Stimulated activated CD4-positive, alpha-beta T cell treated with anti-CD3 and anti-CD28 coated beads, Interleukin-2, amount 100 ng/mL, for 24 hours (primary cell): ENCODE measurements at regions not wholly inside any gene's neighbourhood (a gene's known extent, or its start where the extent isn't known, plus 50 kb on each side); places are given as distances from the start of the nearest gene placed in this dataset.

Source experiments
- DNase-seq, 2 donors: peaks; one replicate each; pipeline ENCODE4 v3.0.0-alpha.2; 2020

DNA sequence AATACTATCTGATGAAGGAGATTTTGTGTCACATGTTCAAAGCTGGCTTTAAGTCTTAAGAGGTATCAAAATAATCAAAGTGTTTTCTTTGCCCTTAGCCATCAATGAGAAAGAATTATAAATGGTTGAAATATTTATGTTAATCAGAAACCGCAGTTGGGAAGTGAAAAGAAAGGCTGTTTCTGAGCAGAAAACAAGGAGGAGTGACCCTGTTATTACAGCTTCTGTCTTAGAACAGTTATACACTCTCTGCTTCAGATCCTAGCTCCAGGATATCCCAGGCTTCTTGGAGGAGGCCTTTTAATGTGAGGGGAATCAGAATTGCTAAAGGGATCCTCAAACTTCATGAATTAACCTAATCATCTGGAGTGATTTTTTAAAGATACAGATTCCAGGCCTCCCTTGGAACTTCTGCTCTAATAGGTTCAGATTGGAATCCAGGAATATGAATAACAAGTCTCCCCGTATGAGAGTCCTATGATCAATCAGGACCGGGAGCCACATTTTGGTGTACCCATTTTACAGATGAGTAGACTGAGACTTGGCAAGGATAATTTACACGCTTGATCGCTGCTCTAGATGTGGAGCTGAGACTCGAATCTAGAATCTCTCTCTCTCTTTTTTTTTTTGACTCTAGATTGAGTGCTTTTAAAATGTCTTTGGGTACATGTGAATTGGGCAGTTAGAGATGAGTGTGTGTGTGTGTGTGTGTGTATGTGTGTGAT, 50.8 kb upstream of the JAG1 start:
- no peak for DNase-seq

DNA sequence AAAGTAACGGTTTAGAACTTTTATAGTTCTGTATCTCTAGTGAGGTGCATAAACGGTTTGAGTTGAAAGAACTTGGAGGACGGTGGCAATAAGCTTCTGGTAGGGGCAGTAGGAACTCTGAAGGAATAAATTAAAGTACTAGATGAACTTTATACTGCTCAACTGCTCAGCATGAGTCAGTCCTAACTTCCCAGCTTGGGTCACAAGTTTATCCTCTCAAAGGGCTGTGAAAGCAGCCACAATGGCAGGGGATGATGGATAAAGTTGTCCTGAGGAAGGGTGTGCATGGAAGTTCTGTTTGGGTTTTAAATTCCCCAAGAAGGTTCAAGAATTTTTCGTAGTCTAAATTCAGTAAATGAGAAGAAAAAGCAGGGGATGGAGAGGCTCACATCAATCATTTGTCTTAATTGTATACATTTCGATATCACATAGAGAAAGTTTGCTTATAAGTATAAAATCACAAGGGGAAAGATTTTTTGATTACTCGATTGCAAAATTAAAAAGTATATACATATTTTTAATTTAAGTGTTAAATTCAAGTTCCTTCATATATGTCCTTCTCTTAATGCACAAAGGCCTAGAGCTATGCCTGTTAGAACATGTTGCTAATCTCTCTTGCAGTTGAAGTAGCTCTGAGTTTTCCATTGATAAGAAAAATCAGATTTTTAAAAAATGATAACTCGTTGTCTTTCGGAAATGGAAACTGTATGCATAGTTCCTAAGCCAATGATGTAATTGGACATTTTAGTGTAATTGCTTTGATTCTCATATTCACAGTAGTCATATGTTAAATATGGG, 55.3 kb upstream of the JAG1 start:
- DNase-seq: no peak

DNA sequence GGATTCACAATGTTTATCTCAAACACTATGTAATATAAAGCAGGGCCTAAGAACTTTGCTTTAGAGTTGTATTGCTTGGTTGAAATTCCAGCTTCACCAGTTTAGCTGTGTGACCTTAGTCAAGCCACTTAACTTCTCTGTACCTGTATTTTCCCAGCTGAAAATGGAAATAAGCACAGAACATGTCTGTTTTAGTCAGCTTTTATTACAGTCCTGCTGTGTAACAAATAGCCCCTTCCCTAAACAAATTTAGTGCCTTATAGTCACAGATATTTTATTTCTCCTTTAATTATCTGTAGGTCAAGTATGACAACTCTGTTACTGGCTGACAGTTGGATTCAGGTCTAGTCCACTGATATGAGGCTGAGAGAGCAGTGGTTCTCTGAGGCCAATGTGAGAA, 56.0 kb upstream of the JAG1 start:
- no peak for DNase-seq

DNA sequence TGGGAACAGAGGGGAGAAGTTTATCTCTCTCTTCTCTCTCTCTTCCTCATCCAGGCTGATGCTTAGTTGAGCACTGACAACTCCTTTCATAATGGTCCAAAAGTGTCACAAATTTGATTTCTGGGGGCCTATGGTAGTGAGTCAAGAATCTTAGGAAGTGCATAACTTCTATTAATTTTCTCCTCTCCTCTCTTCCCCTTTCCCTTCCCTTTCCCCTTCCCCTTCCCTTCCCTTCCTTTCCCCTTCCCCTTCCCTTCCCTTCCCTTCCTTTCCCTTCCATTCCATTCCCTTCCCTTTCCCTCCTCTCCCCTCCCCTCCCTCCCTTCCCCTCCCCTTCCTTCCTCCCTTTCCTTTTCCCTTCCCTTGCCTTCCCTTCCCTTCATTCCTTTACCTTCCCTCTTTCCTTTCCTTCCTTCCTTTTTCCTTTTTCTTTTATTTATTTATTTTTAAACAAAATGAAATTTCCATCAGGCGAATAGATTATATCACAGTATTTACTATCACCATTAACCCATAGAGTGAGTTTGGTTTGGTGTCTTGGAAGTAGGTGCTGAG, 56.9 kb upstream of the JAG1 start:
- DNase-seq: no peak

DNA sequence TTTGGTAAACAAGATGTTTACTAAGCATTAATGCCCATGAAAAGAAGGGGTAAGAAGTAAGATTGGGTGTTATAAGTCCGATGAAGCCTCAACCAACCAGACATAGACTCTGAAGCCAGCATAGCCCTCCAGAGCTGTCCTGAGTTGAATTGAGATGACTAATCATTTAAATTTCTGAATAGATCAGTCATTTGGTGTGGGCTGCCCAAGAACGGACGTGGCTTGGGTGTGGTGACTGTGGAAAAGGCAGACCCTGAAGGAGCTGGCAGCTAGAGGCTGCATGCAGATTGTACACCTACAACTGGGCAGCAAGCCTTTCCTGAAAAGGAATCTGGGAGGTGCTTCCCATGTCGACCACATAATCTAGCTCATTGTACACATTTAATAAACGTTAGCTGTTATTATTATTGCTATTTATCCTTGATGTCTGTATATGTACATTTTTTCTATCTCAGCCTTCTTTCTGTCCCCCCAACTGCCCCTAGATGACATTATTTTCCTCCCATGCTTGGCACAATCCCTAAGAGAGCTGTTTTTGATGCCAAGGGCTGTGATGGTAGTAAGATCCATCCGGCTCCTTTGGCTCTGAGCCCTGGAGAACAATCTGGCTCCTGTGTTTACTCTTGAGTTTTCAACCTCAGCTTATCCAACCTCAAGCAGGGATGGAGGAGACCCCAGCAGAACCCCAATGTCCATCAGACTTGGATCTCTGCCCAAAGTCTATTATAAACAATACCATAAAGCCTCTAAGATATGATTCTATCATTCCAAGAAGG, 57.6 kb upstream of the JAG1 start:
- no peak for DNase-seq

DNA sequence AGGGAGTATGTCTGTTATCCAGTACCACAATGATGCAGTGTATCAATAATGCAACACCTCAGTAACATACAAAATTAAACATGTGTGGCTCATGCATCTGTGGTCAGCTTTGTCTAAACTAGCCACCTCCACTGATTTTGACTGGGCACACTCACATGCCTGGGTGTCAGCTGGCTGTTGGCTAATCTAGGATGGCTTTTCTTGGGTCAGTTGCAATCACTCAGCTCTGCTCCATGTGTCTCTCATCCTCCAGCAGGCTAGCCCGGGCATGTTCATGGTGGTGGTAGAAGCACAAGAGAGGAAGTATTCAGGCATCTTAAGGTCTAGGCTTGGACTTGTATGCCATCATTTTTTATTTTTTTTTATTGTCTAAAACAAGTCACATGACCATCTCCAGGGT, 59.3 kb upstream of the JAG1 start:
- no peak for DNase-seq

DNA sequence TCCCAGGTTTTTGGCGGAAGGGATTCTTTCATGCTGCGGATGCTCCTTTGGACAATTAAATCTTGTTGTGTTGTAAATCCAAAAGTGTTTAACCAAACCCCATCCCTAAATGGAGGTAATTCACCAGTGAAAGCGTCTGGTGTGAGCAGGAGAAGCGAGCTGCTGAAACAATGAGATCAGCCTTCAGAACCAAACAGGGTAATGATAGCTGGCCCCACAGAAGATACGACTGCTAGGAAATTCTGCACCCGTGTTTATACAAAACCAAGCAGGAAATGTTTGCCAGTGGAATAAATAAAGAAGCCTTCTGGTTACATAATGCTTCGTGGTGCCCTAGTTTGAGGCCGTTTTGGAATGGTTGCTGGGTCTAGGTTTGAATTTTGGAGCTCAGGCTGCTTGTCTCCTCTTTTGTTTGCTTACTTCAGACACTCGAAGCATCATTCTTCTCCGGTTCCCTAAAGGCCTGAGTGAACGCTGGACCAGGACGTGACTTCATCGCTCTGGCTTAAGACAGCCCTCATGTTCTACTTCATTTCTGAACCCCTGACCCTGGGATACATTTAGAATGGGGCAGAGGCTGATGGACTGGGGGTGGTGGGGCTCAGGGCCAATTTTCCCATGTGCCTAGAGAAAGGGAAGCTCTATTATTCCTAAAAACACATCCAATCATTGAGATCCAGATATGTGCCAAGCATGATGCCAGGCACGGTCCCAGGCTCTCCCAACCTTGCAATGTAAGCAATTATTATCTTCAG, 61.6 kb upstream of the JAG1 start:
- no peak for DNase-seq

DNA sequence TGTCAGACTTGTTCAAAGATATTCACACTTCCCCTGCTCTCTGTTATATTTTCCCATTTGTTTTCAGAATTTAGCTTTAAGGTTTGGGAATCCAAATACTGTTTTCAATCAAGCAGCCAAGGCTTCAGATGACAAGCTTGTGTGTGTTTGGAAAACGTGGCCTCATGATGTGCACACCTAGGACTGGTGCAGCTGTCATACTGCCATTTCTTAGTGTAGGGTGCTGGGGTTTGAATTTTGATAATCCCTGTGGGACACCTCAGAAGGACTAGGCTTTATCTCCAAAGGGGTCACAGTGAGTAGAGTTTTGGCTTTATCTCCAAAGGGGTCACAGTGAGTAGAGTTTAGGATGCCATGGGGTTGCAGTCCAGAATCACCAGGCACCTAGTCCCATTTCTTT, 65.3 kb upstream of the JAG1 start:
- no peak for DNase-seq

DNA sequence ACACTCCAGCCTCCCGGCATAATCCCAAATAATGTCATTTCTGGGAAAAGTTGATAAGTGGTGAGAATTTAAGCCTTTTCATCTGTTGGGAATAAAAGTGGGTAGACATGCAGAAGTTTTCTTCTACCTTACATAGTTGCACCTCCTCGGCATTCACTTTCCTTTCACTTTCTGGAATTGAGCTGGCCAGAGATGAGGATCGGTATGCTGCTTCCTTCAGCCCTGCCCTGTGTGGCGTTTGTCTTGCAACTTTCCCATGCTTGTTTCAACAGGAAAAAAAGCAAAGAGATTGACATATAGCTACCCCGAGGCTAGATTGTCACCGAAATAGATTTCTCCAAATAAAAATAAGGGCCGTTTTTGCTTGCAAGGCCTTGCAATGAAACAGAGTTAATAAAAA, 65.8 kb upstream of the JAG1 start:
- no peak for DNase-seq

DNA sequence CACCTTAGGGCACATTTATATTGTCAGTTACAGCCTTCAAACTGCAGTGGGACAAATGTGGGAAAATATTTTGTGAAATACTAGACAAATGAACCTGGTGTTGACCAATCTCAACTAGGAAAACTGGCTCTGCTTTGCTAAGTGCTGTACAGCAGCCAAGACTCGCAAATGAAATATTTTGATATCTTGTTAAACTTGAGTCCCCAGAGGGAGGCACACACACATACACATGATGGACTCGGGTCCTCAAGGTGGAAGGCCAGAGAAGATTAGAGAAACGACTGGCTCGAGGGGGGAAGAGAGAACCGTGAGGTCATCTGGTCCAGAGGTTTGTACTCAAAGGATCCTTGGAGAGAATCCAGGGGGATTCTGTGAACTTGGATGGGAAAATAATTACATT, 67.3 kb upstream of the JAG1 start:
- DNase-seq: no peak

DNA sequence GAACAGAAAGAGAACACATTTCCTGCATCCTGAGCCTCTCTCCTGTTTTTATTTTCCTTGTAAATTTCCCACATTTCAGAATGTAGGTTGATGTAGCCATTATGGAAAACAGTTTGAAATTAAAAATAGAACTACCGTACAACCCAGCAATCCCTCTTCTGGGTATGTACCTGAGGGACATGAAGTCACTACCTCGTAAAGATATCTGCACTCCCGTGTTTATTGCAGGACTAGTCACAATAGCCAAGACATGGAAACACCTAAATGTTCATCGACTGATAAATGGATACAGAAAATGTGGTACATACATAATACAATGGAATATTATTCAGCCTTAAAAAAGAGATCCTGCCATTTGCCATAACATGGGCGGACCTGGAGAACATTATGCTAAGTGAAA, 72.0 kb upstream of the JAG1 start:
- no peak for DNase-seq

DNA sequence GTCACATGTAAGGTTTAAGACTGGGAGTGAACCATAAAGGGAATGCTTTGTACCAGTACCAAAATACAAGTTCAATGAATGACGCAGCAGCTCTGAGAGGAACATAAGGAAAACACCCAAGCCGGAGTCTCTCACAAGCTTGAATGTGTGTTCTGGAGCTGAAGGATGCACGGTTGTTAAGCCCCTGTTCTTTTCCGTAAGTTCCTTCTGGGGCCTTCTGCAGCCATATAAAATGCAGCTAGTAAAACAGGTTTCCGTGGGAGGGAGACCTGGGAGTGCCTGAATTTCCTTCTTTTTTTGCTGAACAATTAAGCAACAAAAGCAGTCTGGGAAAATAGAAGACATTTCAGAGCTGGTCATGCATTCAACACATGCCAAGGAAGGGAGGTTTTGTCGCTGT, 73.2 kb upstream of the JAG1 start:
- no peak for DNase-seq

DNA sequence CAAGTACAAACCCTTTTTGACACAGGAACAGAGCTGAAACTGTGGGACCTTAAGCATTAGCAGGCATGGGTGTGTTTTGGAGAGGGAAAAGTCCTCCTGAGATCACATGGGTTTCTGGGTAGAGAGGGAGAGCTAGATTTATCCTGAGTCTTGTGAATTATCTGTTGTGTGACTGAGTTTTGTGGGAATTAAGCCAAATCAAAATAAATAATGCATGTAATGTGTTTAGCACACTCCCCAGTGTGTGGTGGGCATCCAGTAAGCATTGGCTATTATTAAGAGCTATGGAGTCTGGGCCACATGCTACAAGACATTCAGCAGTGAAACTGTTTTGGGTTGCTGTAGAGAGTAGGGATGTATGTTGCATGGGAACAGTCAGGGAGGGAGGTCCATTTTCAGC, 75.3 kb upstream of the JAG1 start:
- DNase-seq: no peak

DNA sequence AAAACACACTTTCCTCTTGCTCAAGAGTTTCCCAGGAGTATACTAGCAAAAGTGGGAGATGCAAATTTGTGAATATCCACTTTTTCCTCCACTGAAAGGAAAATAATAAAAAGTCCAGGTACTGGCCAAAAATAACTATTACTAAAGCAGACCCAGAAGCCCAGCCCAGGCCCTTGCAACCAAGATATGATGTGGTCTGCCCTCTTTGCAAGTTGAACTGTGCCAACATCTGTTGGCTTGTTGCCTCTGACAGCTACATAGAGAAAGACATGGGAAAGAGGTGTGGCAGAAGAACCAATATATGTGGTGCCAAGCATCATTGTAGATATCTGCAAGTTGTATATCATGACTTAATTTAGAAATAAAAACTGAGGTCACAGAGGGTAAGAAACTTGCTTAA, 78.4 kb upstream of the JAG1 start:
- DNase-seq: no peak

DNA sequence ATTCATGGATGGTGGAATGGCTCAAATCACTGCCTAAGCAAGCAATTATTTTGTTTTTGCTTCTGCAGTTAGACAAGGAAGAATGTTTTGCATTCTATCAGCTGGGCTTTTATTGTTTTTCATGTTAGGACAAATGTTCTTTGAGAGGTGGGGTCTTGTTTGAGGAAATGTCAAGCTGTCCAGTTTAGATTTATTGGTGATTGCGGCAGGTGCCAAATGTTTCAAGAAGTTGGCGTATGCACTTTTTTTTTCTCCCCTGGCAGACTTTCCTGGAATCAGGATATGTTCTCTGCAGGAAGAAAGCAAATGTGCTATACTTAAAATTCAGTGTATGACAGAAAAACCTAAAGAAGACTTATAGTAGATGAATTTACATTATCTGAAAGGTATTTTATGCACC, 81.0 kb upstream of the JAG1 start:
- DNase-seq: no peak

DNA sequence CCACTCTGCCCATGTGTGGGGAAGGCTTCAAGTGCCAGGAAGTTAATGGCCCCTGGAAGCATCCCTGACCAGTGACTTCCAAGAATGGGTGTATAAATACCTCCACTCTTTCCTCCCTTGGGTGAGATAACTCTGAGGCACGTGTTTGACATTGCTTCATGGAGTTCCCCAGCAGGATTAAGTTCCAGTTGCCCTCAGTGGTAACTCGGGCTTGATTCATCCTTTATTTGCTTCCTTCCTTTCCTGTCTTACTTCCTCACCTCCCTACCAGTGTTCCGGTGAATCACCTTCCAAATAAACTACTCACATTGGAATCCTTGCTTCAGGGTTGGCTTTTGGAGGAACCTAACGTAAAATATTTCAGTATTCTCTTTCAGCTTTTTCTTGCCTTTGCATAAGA, 84.6 kb upstream of the JAG1 start:
- no peak for DNase-seq

DNA sequence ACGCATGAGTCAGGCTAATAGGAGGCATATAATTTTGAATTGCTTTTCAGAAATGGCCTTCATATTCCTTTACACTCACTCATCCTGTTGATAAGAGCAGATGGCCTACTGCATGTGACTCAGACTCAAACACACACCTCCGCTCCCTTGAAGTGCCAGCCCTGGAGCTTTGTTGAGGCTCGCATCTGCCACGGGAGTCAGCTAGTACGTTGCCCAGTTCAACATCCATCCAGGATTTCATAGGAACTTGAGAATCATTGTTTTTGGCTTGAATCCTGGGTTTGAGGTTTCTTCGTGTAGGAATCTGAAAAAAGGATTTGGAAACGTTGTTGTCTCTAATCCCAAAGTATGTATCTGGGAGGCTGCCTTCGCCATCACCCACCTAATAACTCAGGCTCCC, 87.4 kb upstream of the JAG1 start:
- DNase-seq: no peak

DNA sequence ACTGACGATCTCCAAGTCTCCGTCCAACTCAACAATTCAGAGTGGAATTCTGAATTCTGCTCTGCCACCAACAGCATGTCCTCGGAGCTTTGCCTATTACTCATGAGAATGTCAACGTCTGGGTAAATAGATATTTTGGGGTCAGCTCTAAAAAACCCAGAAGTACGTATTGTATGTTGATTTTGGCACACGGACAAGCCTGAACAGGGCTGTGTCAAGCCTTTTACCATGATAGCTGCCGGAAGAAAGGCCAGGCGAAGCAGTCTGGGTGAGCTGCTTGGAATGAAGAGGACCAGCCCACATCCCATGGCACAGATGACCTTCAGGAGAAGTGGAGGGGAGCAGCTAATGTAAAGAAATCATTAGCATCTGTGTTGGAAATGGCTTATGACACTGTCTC, 88.0 kb upstream of the JAG1 start:
- no peak for DNase-seq

DNA sequence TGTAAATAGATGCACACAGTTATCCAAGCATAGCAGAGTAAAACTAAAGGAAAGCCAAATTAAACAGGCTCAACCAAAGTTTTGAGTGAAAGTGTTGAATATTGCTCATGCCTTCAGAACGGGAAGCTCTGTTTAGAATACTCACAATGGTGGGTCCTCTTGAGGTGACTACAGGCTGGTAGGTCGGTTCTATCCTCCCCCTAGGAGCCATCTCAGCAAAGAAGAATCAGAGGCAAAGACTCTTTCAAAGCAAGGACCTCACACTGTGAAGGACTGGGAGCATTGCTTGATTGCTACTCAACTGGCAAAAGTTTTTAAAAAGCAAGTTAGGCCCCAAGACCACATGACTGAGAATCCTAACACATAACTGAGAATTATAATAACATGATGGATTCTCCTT, 88.4 kb upstream of the JAG1 start:
- DNase-seq: no peak

DNA sequence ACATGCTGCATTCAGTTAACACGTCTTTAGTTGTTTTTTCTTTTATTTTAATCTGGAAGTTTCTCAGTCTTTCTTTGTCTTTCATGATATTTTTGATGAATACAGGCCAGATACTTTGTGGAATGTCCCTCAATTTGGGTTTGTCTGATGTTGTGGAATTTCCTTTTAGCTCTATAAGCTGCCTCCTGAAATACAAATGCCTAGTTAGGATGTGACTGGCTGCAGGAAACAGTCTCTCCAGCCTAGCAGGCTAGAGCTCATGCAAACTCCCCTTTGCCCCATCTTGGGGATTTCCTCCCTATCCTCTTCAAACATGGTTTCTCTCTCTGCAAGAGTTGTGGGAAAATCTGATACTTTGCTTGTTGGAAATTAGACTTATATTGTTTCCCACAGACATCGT, 89.3 kb upstream of the JAG1 start:
- DNase-seq: no peak

DNA sequence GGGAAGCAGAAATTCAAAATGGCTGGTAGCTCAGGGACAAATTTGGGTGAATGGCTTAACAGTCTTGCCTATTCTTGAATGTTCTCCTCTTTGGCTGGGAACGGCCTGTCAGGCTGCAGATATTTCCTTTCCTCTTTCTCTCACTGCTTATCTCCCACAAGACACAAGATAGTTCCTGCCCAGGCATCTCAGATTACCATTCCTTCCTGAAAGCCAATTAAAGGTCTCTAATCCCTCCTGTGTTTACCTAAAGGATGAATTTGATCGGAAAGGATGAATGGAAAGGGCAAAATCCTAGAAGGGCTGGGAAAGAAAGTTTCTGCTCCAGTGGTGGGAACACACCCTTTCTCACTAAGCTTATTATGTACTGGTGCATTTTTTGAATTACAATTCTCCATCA, 95.9 kb upstream of the JAG1 start:
- DNase-seq: no peak

DNA sequence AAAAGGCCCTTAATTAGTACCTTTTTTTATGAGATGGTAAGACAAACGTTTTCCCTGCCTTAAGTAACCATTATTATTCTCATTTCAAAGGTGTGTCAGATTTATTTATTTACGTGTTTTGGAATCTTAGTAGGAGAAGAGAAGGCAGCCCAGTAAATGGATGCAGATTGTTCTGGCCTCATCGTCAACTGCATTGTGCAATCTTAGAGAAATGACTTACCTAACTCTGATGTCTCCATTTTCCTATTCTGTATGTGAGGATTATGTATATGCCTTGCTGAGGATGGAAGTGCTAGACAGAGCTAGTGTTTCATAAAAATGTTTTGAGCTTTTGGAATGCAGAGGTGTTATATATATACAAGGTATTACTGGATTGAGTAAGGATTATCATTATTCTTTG, 97.0 kb upstream of the JAG1 start:
- no peak for DNase-seq
